ES-I3 (cell line): ENCODE measurements at regions not wholly inside any gene's neighbourhood (a gene's known extent, or its start where the extent isn't known, plus 50 kb on each side); places are given as distances from the start of the nearest gene placed in this dataset.

Source experiments
- H3K36me3 ChIP-seq: 2 replicates; pipeline ENCODE4 v1.6.1; 2013; ENCODE audit warnings: mild to moderate bottlenecking, low read length, control low read depth, moderate library complexity; ENCODE audit not compliant: insufficient read depth
- H3K4me1 ChIP-seq: 2 replicates; pipeline ENCODE4 v1.6.1; 2013; ENCODE audit warnings: mild to moderate bottlenecking, control low read depth, low read length; ENCODE audit not compliant: insufficient read depth
- H3K9ac ChIP-seq: 2 replicates; pipeline ENCODE4 v1.6.1; 2013; ENCODE audit warnings: low read depth, mild to moderate bottlenecking, low read length, moderate library complexity
- H3K9me3 ChIP-seq: 2 replicates; pipeline ENCODE4 v1.6.1; 2013; ENCODE audit warnings: mild to moderate bottlenecking, low read length, moderate library complexity; ENCODE audit not compliant: control insufficient read depth, insufficient read depth

DNA sequence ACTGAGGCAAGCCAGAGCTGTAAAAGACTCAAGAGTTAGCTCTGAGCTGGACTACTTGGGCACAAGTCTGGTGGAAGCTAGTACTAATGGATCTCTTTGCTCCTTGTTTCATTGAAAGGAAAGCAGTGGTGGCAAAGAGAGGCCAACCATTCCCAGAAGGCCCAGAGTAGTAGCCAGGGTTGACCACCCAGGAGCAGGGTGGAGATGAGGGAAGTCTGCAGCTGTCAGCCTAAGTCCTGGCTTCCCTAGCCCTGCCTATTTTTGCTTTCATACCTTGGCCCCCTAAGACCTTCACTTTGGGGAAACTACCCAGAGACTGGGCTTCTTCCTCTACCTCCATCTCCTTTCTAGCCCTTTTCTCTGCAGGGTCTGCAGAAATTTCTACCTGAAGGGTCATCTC is 155.0 kb upstream of the NCAM1 start:
- Histone ChIP-seq H3K36me3 (no peaks in the 10 kb centered on the region), H3K9ac (no peak overlapping the region), H3K4me1 (peaks cover 12% of the 10 kb centered on the region), H3K9me3 (no peaks in the 10 kb centered on the region)

DNA sequence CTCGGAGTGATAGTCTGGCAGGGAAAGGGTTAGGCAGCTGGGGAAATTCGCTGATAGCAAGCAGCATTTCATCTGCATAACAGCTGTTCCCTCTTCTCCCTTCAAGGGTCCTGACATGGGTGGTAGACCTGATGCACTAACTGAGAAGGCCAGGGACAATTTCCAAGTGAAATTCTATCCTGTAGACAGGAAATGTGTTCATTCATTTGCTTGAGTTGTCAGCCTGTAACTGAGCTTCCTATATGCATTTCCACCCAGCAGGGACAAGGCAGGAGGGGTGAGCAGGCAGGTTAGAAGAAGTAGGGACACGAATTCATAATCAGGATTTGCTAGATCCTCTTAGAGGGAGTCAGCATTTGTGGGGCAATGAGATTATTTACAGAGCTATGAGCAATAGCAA is 154.3 kb upstream of the NCAM1 start:
- Histone ChIP-seq H3K36me3 (no peaks in the 10 kb centered on the region), H3K4me1 (peaks cover 12% of the 10 kb centered on the region), H3K9me3 (no peaks in the 10 kb centered on the region), H3K9ac (no peak overlapping the region)

DNA sequence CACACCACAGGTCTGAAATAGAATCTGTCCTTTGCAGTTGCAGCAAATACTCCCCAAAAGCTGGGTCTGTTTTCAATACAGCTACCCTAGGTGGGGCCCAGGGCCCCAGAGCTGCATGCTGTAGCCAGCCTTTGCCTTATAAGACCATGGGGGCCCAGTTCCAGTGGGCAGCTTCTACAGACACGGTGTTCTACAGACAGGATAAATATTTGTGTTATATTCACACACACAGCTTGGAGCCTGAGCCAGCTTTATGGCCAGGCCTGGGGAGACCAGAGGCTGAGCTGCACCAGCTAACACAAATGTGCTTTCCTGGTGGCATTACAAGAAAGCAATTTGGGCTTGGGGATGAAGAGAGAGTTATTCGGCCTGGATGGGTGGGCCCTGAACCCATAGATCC is 151.8 kb upstream of the NCAM1 start:
- Histone ChIP-seq H3K9me3 (no peaks in the 10 kb centered on the region), H3K36me3 (no peaks in the 10 kb centered on the region), H3K9ac (no peak overlapping the region), H3K4me1 (peaks cover 12% of the 10 kb centered on the region)

DNA sequence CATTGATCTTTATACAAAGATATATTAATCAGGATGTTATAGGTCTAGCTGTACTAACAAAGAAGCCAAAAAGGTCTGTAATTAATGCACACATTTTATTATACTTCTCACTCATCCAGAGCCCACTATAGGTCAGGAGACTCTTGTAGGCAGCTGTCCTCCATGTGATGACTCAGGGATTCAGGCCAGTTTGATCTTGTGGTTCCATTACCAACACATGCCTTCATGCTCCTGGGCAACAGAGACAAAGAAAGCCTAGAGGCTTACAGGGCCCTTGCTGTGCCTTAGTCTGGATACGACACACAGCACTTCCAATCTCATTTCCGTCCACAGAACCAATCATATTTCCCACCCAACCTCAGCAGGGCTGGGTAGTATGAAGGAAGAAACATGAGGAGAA is 150.3 kb upstream of the NCAM1 start:
- Histone ChIP-seq H3K4me1 (peaks cover 12% of the 10 kb centered on the region), H3K36me3 (no peaks in the 10 kb centered on the region), H3K9ac (no peak overlapping the region), H3K9me3 (no peaks in the 10 kb centered on the region)

DNA sequence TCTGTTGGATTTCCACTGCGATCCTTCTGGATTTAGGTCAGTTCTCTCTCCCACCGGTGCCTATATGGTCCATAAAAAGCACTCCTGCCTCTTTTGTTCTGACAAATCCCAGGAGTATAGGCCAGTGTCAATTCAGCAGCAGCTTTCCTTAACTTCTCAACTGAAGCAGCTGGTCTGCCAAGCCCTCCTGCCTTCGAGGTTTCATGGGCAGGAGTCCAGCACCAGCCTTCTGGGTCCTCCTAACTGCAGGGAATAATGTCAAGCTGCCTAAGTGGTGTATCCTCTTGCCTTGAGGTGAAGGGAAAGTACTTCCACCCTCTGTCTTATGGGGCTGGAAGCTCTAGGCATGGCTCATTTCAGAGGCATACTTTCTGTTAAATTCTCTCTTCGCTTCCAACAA is 149.4 kb upstream of the NCAM1 start:
- H3K9ac ChIP-seq, result no peak overlapping the region
- H3K4me1 ChIP-seq, result peaks cover 3% of the 10 kb centered on the region
- H3K36me3 ChIP-seq, result no peaks in the 10 kb centered on the region
- no peaks in the 10 kb centered on the region for H3K9me3 ChIP-seq

DNA sequence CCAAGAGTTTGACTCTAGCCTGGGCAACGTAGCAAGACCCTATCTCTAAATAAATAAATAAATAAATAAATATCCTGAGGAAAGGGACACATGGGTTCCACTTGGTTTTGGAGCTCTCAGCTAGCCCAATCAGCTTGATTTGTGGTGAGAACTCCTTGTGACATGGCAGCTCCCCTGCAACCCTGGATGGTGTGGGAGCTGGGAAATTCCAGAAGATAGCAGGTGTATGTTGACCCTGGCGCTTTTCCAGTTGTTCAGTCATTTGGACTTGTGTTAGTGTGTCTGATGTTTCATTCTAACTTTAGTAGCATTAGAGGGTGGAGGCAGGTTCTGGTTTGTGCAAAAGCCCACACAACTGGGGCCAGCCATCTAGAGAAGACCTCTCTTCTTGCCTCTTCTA is 148.5 kb upstream of the NCAM1 start:
- H3K4me1 ChIP-seq, result no peaks in the 10 kb centered on the region
- no peaks in the 10 kb centered on the region for H3K9me3 ChIP-seq
- no peaks in the 10 kb centered on the region for H3K36me3 ChIP-seq
- no peak overlapping the region for H3K9ac ChIP-seq

DNA sequence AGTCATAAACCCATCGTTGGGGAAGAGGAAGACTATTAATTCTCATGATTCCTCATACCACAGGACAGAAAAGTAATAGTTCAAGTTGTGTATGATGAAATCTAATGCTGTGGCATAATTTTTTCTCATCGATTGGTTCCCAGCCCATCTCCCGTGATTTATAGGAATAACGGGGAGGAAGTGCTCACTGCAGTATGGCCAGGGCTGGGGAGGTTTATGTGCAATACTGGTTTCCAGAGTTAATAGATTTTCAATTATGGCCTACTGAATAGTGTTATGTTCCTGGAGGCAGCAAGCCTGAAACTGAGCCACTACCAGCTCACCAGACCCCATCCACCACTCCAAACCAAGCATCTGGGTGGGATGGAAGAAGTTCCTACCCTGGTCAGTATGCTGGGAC is 147.1 kb upstream of the NCAM1 start:
- Histone ChIP-seq H3K9me3 (no peaks in the 10 kb centered on the region), H3K4me1 (no peaks in the 10 kb centered on the region), H3K9ac (no peak overlapping the region), H3K36me3 (no peaks in the 10 kb centered on the region)

DNA sequence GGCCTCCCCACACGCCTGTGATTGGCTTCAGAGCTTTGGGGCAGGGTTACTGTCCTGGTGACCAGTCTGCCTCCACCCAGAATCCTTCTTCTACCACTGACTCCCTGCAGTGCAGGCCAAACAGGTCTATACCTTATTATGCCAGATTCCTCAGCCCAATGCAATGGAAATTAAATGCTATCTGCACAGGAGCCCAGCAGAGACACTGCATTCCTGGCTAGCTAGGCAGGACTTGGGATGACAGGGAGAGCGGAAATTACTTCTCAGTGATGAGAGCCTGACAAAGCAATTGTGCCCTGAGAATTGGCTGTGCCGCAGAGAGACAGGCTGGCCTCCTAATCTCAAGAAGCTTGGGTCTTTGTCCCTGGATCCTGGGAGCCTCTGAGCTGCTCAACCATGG is 143.8 kb upstream of the NCAM1 start:
- peaks cover 2% of the 10 kb centered on the region; the same call in 1 of the 2 replicates for H3K9me3 ChIP-seq
- peaks cover 8% of the 10 kb centered on the region for H3K4me1 ChIP-seq
- H3K9ac ChIP-seq, result no peak overlapping the region
- H3K36me3 ChIP-seq, result no peaks in the 10 kb centered on the region

DNA sequence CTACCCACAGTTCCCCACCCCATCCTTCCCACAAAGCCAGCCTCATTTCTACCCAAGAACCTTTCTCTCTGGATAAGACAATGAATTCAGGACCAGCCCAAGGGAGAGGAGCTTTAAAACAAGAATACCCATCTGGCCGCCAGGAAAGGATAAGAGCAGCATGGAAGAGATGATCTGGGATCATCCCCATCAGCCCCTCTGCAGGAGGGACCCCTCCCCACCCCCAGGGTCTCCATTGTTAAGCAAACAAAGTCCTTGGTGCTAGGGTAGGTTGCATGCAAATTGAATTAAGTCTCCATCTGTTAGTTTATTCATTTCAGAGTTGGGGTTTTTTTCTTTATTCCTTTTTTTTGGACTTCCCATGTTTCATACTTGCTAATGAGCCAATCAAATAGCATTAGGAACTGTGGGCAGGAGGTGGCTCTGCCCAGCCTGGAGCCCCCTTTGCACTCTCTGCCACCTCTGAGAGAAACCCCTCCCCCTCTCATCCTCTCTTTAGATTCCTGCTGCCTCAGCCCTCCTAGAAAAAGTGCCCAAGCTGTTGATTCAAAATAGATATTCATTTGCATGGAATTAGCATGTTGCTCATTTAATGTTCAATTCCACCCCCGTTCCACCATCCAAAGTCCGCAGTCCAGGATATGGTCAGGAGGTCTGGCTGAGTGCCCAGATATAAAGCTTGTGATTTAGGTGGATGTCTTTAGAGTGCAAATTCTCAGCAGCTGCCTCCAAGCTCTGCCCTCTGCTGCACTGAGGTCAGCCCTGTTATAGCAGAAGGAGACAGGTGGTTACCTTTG is 138.5 kb upstream of the NCAM1 start:
- H3K4me1 ChIP-seq, result peaks cover 18% of the 10 kb centered on the region
- H3K9ac ChIP-seq, result no peak overlapping the region
- H3K9me3 ChIP-seq, result peaks cover 2% of the 10 kb centered on the region
- no peaks in the 10 kb centered on the region for H3K36me3 ChIP-seq

DNA sequence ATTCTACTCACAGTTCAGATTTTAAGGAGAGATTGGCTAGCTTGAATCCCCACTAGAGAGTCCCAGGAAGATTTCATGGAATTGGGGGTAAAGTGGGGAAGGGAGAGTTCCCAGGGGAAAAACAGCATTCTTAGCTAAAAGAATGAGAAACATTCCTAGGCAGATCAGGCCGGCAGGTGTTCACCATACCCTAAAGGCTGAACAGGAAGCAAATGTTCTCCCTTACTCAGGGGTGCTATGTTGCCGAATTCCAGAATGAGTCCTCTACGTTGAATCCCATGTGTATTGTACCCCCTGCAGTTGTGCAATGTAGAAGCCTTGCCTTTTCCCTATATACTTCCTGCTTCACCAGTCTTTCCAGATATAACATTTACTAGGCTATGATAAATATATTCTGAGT is 135.2 kb upstream of the NCAM1 start:
- H3K9ac ChIP-seq, result no peak overlapping the region
- no peaks in the 10 kb centered on the region for H3K36me3 ChIP-seq
- peaks cover 18% of the 10 kb centered on the region for H3K4me1 ChIP-seq
- H3K9me3 ChIP-seq, result no peaks in the 10 kb centered on the region; the same call in 1 of the 2 replicates

DNA sequence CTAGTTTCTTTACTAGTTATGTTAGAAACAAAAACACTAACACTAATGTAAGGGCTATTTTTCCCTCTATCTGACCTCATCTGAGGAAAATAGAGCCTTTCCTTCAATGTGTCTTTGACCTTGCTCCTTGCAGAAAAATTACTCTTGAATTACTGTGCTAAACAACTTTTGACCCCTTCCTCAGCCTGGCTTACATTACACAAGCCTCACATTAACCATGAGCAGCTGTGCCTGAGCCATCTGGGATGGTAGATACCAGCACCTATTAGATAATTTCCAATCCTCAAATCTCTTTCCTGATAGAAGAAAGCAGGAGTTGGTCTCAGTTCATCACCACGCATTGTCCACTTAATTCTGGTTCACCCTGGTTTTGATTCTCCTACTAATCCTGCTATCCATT is 134.4 kb upstream of the NCAM1 start:
- Histone ChIP-seq H3K4me1 (peaks cover 15% of the 10 kb centered on the region), H3K9ac (no peak overlapping the region), H3K36me3 (no peaks in the 10 kb centered on the region), H3K9me3 (no peaks in the 10 kb centered on the region; the same call in 1 of the 2 replicates)

DNA sequence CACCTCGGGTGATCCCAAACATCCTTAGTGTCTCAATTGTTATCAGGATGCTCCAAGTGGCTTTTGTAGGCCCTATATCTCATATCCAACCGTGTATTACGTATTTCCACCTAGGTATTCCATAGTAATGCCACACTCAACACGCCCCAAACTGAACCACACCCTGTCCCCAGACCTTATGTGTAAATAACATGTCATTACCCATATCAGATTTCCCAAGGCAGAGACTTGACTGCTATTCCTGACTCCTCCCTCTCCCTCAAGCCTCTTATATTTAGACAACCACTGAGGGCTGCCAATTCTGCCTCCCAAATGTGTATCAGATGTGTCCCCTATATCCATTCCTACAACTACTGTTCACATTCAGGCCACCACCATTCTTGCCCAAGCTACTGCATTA is 132.8 kb upstream of the NCAM1 start:
- H3K9ac ChIP-seq, result no peak overlapping the region
- no peaks in the 10 kb centered on the region for H3K36me3 ChIP-seq
- H3K9me3 ChIP-seq, result no peaks in the 10 kb centered on the region; the same call in 1 of the 2 replicates
- H3K4me1 ChIP-seq, result peaks cover 5% of the 10 kb centered on the region; the same call in 1 of the 2 replicates

DNA sequence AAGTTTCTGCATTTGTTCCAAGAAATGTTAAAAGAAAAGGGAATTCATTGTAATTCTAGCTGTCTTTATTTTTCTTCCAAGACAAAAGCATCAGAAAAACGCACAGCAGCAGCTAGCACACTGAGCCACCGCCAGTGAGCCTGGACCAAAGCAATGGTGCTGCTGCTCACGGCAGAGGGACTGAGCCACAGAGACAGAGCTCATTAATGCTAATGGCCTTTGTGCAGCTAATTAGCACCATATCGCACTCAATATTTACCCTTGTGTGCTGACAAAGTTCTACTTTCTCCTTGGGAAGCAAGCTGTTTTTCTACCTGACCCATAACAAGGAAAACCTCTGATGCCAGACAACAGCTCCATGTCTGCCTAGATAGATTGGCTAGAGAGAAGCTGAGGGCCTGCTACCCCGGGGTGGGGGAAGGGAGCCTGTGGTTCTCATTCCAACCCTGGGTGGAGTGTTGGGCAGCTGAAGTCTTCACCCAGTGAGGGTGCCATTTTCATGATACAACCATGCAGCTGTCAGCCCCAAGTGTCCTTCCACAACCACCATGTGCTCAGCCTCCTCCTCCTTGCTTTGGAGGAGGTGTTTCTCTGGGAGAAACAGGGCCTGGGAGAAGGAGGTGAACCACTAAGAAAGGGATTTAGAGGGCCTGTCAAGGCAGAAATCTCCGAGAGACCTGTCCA is 131.1 kb upstream of the NCAM1 start:
- H3K36me3 ChIP-seq, result no peaks in the 10 kb centered on the region
- no peak overlapping the region for H3K9ac ChIP-seq
- no peaks in the 10 kb centered on the region for H3K9me3 ChIP-seq
- H3K4me1 ChIP-seq, result peaks cover 3% of the 10 kb centered on the region; the same call in 1 of the 2 replicates

DNA sequence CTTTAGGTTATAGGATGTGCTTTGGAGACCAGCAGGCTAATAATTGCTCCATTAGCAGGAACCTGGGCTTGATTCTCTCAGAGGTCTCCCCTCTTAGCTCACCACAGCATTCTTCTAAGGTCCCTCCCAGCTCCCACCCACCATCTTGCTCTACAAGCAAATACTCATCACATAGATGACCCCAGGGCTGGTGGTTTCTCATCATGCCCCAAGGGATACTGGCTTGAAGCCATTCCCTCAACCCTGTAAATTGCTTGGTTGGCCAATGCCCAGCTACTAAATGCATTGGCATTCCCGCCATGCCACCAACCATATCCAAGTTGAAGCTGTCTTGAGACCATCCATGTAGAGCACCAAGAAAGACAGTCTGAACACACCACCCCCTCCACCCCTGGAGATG is 130.2 kb upstream of the NCAM1 start:
- no peaks in the 10 kb centered on the region for H3K4me1 ChIP-seq
- no peaks in the 10 kb centered on the region for H3K36me3 ChIP-seq
- H3K9ac ChIP-seq, result no peak overlapping the region
- H3K9me3 ChIP-seq, result no peaks in the 10 kb centered on the region
